H1 (cell line): ENCODE measurements at regions not wholly inside any gene's neighbourhood (a gene's known extent, or its start where the extent isn't known, plus 50 kb on each side); places are given as distances from the start of the nearest gene placed in this dataset.

Source experiments
- CTCF ChIA-PET: fragments of 300-600 bp; sonication (Branson Sonifier 250); formaldehyde crosslinking; loops from one replicate; lab custom pipeline; 2021; ENCODE audit not compliant: partially characterized antibody; lab: Charles Lee
- POLR2A ChIA-PET: fragments of 300-600 bp; sonication (Branson Sonifier 250); formaldehyde crosslinking; loops from one replicate; lab custom pipeline; 2021; ENCODE audit warnings: inconsistent platforms; ENCODE audit not compliant: partially characterized antibody; lab: Charles Lee
- DNase-seq, 2 experiments: peaks; one replicate each; pipeline versions ENCODE4 v3.0.0 to v3.0.0-alpha.2; 2010 to 2022; ENCODE audit warnings: low spot score in 2 of 2, low read depth in 1 of 2, mixed read lengths in 1 of 2
- FAIRE-seq: peaks from 2 replicates; lab custom pipeline; 2011; peaks lifted over from hg19 to GRCh38; lab: Jason Lieb, UNC
- H2AFZ ChIP-seq: 2 replicates; pipeline ENCODE4 v1.8.1; 2012; ENCODE audit warnings: low read length, inconsistent platforms
- H2AK5ac ChIP-seq: 2 replicates; pipeline ENCODE4 v1.6.1; 2013; ENCODE audit warnings: low read depth, low read length
- H2BK120ac ChIP-seq: replicated peaks from 2 replicates; pipeline ENCODE3; 2013; ENCODE audit warnings: low read depth, low read length, inconsistent platforms
- H2BK12ac ChIP-seq: 2 replicates; pipeline ENCODE4 v1.6.1; 2013; ENCODE audit warnings: low read depth, low read length
- H2BK15ac ChIP-seq: 2 replicates; pipeline ENCODE4 v1.6.1; 2013; ENCODE audit warnings: low read length
- H2BK20ac ChIP-seq: 2 replicates; pipeline ENCODE4 v1.6.1; 2013; ENCODE audit warnings: low read length
- H2BK5ac ChIP-seq: 2 replicates; pipeline ENCODE4 v1.6.1; 2013; ENCODE audit warnings: low read depth, low read length
- H3K14ac ChIP-seq: 2 replicates; pipeline ENCODE4 v1.6.1; 2013; ENCODE audit warnings: inconsistent platforms; ENCODE audit not compliant: insufficient read length
- H3K18ac ChIP-seq: 2 replicates; pipeline ENCODE4 v1.6.1; 2013; ENCODE audit warnings: low read length; ENCODE audit errors: extremely low read depth
- H3K23ac ChIP-seq: 2 replicates; pipeline ENCODE4 v1.6.1; 2013; ENCODE audit warnings: inconsistent platforms; ENCODE audit not compliant: insufficient read length
- H3K23me2 ChIP-seq: 2 replicates; pipeline ENCODE4 v1.6.1; 2013; ENCODE audit warnings: low read depth, low read length
- H3K27ac ChIP-seq: 2 replicates; pipeline ENCODE4 v1.6.1; 2011; ENCODE audit warnings: low read depth, low read length, inconsistent platforms
- H3K27me3 ChIP-seq, 4 experiments: replicated peaks in 1 of 4; 1 replicate in 1 of 4; 2 replicates in 3 of 4; pipeline versions ENCODE4 v1.6.1 to v1.8.1; 2011 to 2013; ENCODE audit warnings: low read length in 3 of 4, mild to moderate bottlenecking in 3 of 4, inconsistent platforms in 2 of 4, mixed read lengths in 2 of 4, moderate library complexity in 1 of 4; ENCODE audit not compliant: control insufficient read depth in 3 of 4, insufficient read depth in 3 of 4; ENCODE audit errors: extremely low read depth in 1 of 4
- H3K36me3 ChIP-seq, 4 experiments: 2 replicates each; pipeline versions ENCODE4 v1.6.1 to v1.8.1; 2011 to 2013; ENCODE audit warnings: mild to moderate bottlenecking in 4 of 4, low read length in 3 of 4, moderate library complexity in 2 of 4, control low read depth in 1 of 4, inconsistent platforms in 1 of 4; ENCODE audit not compliant: insufficient read depth in 4 of 4, control insufficient read depth in 2 of 4
- H3K4ac ChIP-seq: replicated peaks from 2 replicates; pipeline ENCODE3; 2013; ENCODE audit warnings: low read length, low read depth, mixed read lengths, inconsistent platforms; ENCODE audit not compliant: insufficient read length
- H3K4me1 ChIP-seq, 4 experiments: replicated peaks in 1 of 4; 1 replicate in 1 of 4; 2 replicates in 3 of 4; pipeline versions ENCODE4 v1.6.1 to v1.8.1; 2011 to 2013; ENCODE audit warnings: low read length in 3 of 4, inconsistent platforms in 2 of 4, mixed read lengths in 1 of 4; ENCODE audit not compliant: insufficient read depth in 4 of 4, control insufficient read depth in 3 of 4
- H3K4me2 ChIP-seq, 2 experiments: 2 replicates each; pipeline versions ENCODE4 v1.6.1 to v1.8.1; 2011 to 2013; ENCODE audit warnings: low read depth in 2 of 2, low read length in 2 of 2, control low read depth in 1 of 2, inconsistent platforms in 1 of 2, mild to moderate bottlenecking in 1 of 2; ENCODE audit not compliant: insufficient read depth in 1 of 2
- H3K4me3 ChIP-seq, 4 experiments: fragments of 200-600, 300-600 bp in 1 of 4; sonication (generic), shearing (Covaris generic), sonication (Bioruptor Twin) in 1 of 4; 2 replicates each; pipeline versions ENCODE4 v1.5.1 to v1.8.1; 2011 to 2016; ENCODE audit warnings: low read length in 4 of 4, low read depth in 3 of 4, control low read depth in 2 of 4, inconsistent platforms in 2 of 4, mild to moderate bottlenecking in 2 of 4, mixed read lengths in 1 of 4, moderate library complexity in 1 of 4; ENCODE audit not compliant: insufficient read depth in 2 of 4; ENCODE audit errors: extremely low read depth in 1 of 4
- H3K56ac ChIP-seq: replicated peaks from 2 replicates; pipeline ENCODE3; 2013; ENCODE audit warnings: low read depth, mild to moderate bottlenecking, mixed read lengths, low read length, inconsistent platforms; ENCODE audit not compliant: insufficient read length
- H3K79me1 ChIP-seq: 2 replicates; pipeline ENCODE4 v1.6.1; 2013; ENCODE audit warnings: low read depth, low read length, control low read depth
- H3K79me2 ChIP-seq, 2 experiments: 2 replicates each; pipeline versions ENCODE4 v1.6.1 to v1.8.1; 2012 to 2013; ENCODE audit warnings: low read length in 2 of 2, mild to moderate bottlenecking in 2 of 2, inconsistent platforms in 1 of 2; ENCODE audit not compliant: insufficient read depth in 2 of 2, control insufficient read depth in 1 of 2
- H3K9ac ChIP-seq, 4 experiments: replicated peaks in 1 of 4; 1 replicate in 1 of 4; 2 replicates in 3 of 4; pipeline versions ENCODE4 v1.6.1 to v1.8.1; 2011 to 2013; ENCODE audit warnings: low read depth in 3 of 4, low read length in 3 of 4, control low read depth in 2 of 4, mild to moderate bottlenecking in 2 of 4, moderate library complexity in 2 of 4, inconsistent platforms in 1 of 4; ENCODE audit errors: extremely low read depth in 1 of 4
- H3K9me3 ChIP-seq, 2 experiments: 2 replicates each; pipeline versions ENCODE4 v1.6.1 to v1.8.1; 2012 to 2013; ENCODE audit warnings: mild to moderate bottlenecking in 2 of 2, moderate library complexity in 2 of 2, control low read depth in 1 of 2, inconsistent platforms in 1 of 2, low read depth in 1 of 2, low read length in 1 of 2, mixed read lengths in 1 of 2; ENCODE audit not compliant: insufficient read depth in 2 of 2
- H4K20me1 ChIP-seq, 2 experiments: replicated peaks in 1 of 2; 2 replicates each; pipeline versions ENCODE3 to v1.8.1; 2011 to 2013; ENCODE audit warnings: inconsistent platforms in 2 of 2, low read length in 2 of 2, mild to moderate bottlenecking in 1 of 2; ENCODE audit not compliant: insufficient read depth in 2 of 2, control insufficient read depth in 1 of 2
- H4K5ac ChIP-seq: 2 replicates; pipeline ENCODE4 v1.6.1; 2013; ENCODE audit warnings: low read length, low read depth, mixed read lengths, inconsistent platforms; ENCODE audit not compliant: insufficient read length
- H4K8ac ChIP-seq: 2 replicates; pipeline ENCODE4 v1.8.0; 2013; ENCODE audit warnings: mild to moderate bottlenecking, moderate library complexity, low read length, inconsistent platforms; ENCODE audit not compliant: insufficient read depth; ENCODE audit errors: extremely low read depth
- H4K91ac ChIP-seq: replicated peaks from 2 replicates; pipeline ENCODE3; 2013; ENCODE audit warnings: low read length, mixed read lengths, inconsistent platforms; ENCODE audit not compliant: insufficient read length
- E2F6 ChIP-seq: IDR thresholded peaks from 2 replicates; pipeline ENCODE4 v1.6.1; 2012; ENCODE audit warnings: inconsistent platforms
- KDM1A ChIP-seq: fragments of 200-600, 300-600 bp; sonication (generic); IDR thresholded peaks from 2 replicates; pipeline ENCODE4 v1.7.1; 2016; ENCODE audit warnings: mild to moderate bottlenecking, low read length, borderline replicate concordance
- MAFK ChIP-seq: IDR thresholded peaks from 2 replicates; pipeline ENCODE4 v1.6.1; 2012; ENCODE audit warnings: low read depth, mild to moderate bottlenecking, improper control_type of control experiment, low read length
- NRF1 ChIP-seq: IDR thresholded peaks from 2 replicates; pipeline ENCODE4 v1.6.1; 2011; ENCODE audit warnings: mild to moderate bottlenecking, low read depth, low read length, improper control_type of control experiment
- RNF2 ChIP-seq: fragments of 200-900, 300-1000 bp; sonication (generic); IDR thresholded peaks from 2 replicates; pipeline ENCODE4 v1.7.1; 2016; ENCODE audit warnings: borderline replicate concordance, low read depth, mild to moderate bottlenecking, antibody characterized with exemption, low read length; ENCODE audit not compliant: poor library complexity, severe bottlenecking; ENCODE audit errors: missing control alignments
- SP4 ChIP-seq: IDR thresholded peaks from 2 replicates; pipeline ENCODE4 v1.6.1; 2012; ENCODE audit warnings: low read length, inconsistent platforms
- ZNF274 ChIP-seq: IDR thresholded peaks from 2 replicates; pipeline ENCODE4 v1.7.0; 2012; ENCODE audit warnings: low read length, borderline replicate concordance; ENCODE audit errors: extremely low read depth
- WGBS, 2 experiments: shearing (Covaris generic) in 1 of 2; methylation state at CpG; one replicate each; pipeline versions ENCODE4 v1.1.6 to v1.1.7; 2013 to 2015; ENCODE audit warnings: low lambda C conversion rate in 2 of 2, mixed read lengths in 2 of 2, inconsistent platforms in 1 of 2, low coverage in 1 of 2, missing lambda C conversion rate in 1 of 2; ENCODE audit not compliant: insufficient replicate concordance in 2 of 2, insufficient coverage in 1 of 2, insufficient read length in 1 of 2; ENCODE audit errors: extremely low coverage in 1 of 2, missing lambda C conversion rate in 1 of 2; 5-methylcytosine and 5-hydroxymethylcytosine counted together

GRCh38 chr4:37748485-37748884 is 62.3 kb upstream of the RELL1 start:
- no peaks in the 10 kb centered on the region for H3K9me3 ChIP-seq
- TF ChIP-seq KDM1A, result no peak
- no peak for TF ChIP-seq ZNF274
- TF ChIP-seq SP4, result no peak
- TF ChIP-seq NRF1, result no peak
- no peak for TF ChIP-seq RNF2
- TF ChIP-seq MAFK, result no peak
- no peak for TF ChIP-seq E2F6

More at GRCh38 chr4:37748485-37748884, 62.3 kb upstream of the RELL1 start:
- Histone ChIP-seq H4K8ac (no peak overlapping the region), H3K27ac (no peak overlapping the region), H3K56ac (no peak overlapping the region), H3K23me2 (no peaks in the 10 kb centered on the region), H3K14ac (no peak overlapping the region), H2BK12ac (no peak overlapping the region), H4K5ac (no peak overlapping the region), H2BK15ac (no peak overlapping the region), H3K4me1 (no peaks in the 10 kb centered on the region), H3K18ac (no peak overlapping the region), H4K91ac (no peak overlapping the region), H2AK5ac (no peak overlapping the region), H3K4ac (no peak overlapping the region), H2BK5ac (no peak overlapping the region), H3K27me3 (no peaks in the 10 kb centered on the region), H3K23ac (no peak overlapping the region), H3K4me2 (no peak overlapping the region), H2BK20ac (no peak overlapping the region), H3K79me2 (no peaks in the 10 kb centered on the region), H2AFZ (no peak overlapping the region), H4K20me1 (no peaks in the 10 kb centered on the region), H3K36me3 (no peaks in the 10 kb centered on the region; a peak in 1 of 8 replicates), H3K9ac (no peak overlapping the region), H3K4me3 (no peak overlapping the region), H2BK120ac (no peak overlapping the region), H3K79me1 (no peaks in the 10 kb centered on the region)
- WGBS, 2 experiments, result 62% methylated on average over 2 of the region's 2 CpGs; no CpG with 5 or more reads in 1 of the 2 experiments
- ChIA-PET POLR2A (no interaction called here), CTCF (interaction anchor here (0.6 to 1.3 kb wide), 2 partner anchors 9 to 339 kb away, joined by 3 read pairs; no protein-coding TSS in a partner anchor)
- DNase-seq (no peak), FAIRE-seq (no peak)
